Panc1 (cell line): ENCODE measurements at regions not wholly inside any gene's neighbourhood (a gene's known extent, or its start where the extent isn't known, plus 50 kb on each side); places are given as distances from the start of the nearest gene placed in this dataset.

Experiments
- CTCF ChIP-seq: fragments of 450-650 bp; IDR thresholded peaks from 2 replicates; pipeline ENCODE4 v1.5.1; 2017; ENCODE audit warnings: mild to moderate bottlenecking
- POLR2AphosphoS5 ChIP-seq: IDR thresholded peaks from 2 replicates; pipeline ENCODE4 v1.6.1; 2012; ENCODE audit warnings: mild to moderate bottlenecking, low read depth, low read length, moderate library complexity

GRCh38 chr6:12459945-12460661 is 169.9 kb downstream of the EDN1 start:
- TF ChIP-seq CTCF (no peak), POLR2AphosphoS5 (no peak)
